ENCODE measurements at regions not wholly inside any gene's neighbourhood (a gene's known extent, or its start where the extent isn't known, plus 50 kb on each side); places are given as distances from the start of the nearest gene placed in this dataset.

- H3K27me3 Mint-ChIP-seq, result peaks cover 3% of the 10 kb centered on the region
- H3K27ac Mint-ChIP-seq, result no peak overlapping the region
- TF ChIP-seq CTCF (conservative IDR thresholded peaks at IDR 0.05), result no peak
- no peak for DNase-seq (ENCODE audit: extremely low spot score, unreplicated experiment)
- no peaks in the 10 kb centered on the region for H3K36me3 Mint-ChIP-seq
- H3K4me1 Mint-ChIP-seq (ENCODE audit: unreplicated experiment), result no peaks in the 10 kb centered on the region
- no peaks in the 10 kb centered on the region for H3K9me3 Mint-ChIP-seq
- H3K4me3 Mint-ChIP-seq, result no peak overlapping the region
Measured at GRCh38 chr3:40975711-40976121, 223.6 kb upstream of the CTNNB1 start.

- DNase-seq (ENCODE audit: extremely low spot score, unreplicated experiment), result no peak
- Mint-ChIP-seq H3K4me1 (ENCODE audit: unreplicated experiment) (no peaks in the 10 kb centered on the region), H3K4me3 (no peak overlapping the region), H3K9me3 (no peaks in the 10 kb centered on the region), H3K27ac (no peak overlapping the region), H3K27me3 (peaks cover 3% of the 10 kb centered on the region), H3K36me3 (no peaks in the 10 kb centered on the region)
- no peak for TF ChIP-seq CTCF (conservative IDR thresholded peaks at IDR 0.05)
Measured at GRCh38 chr3:40976241-40976640, 223.1 kb upstream of the CTNNB1 start.

GRCh38 chr3:40978442-40978841 is 220.9 kb upstream of the CTNNB1 start:
- H3K4me3 Mint-ChIP-seq, result no peak overlapping the region
- H3K36me3 Mint-ChIP-seq, result no peaks in the 10 kb centered on the region
- no peak for TF ChIP-seq CTCF (conservative IDR thresholded peaks at IDR 0.05)
- H3K27me3 Mint-ChIP-seq, result peaks cover 3% of the 10 kb centered on the region
- no peak for DNase-seq (ENCODE audit: extremely low spot score, unreplicated experiment)
- H3K27ac Mint-ChIP-seq, result no peak overlapping the region
- H3K4me1 Mint-ChIP-seq (ENCODE audit: unreplicated experiment), result no peaks in the 10 kb centered on the region
- H3K9me3 Mint-ChIP-seq, result no peaks in the 10 kb centered on the region

- Mint-ChIP-seq H3K9me3 (no peaks in the 10 kb centered on the region), H3K27me3 (peaks cover 3% of the 10 kb centered on the region), H3K27ac (no peak overlapping the region), H3K4me1 (ENCODE audit: unreplicated experiment) (no peaks in the 10 kb centered on the region), H3K4me3 (no peak overlapping the region), H3K36me3 (no peaks in the 10 kb centered on the region)
- DNase-seq (ENCODE audit: extremely low spot score, unreplicated experiment), result no peak
- no peak for TF ChIP-seq CTCF (conservative IDR thresholded peaks at IDR 0.05)
Measured at GRCh38 chr3:40979962-40980361, 219.3 kb upstream of the CTNNB1 start.

- Mint-ChIP-seq H3K4me1 (ENCODE audit: unreplicated experiment) (no peaks in the 10 kb centered on the region), H3K4me3 (no peak overlapping the region), H3K36me3 (no peaks in the 10 kb centered on the region), H3K27me3 (peaks cover 3% of the 10 kb centered on the region), H3K9me3 (no peaks in the 10 kb centered on the region), H3K27ac (no peak overlapping the region)
- TF ChIP-seq CTCF (conservative IDR thresholded peaks at IDR 0.05), result no peak
- no peak for DNase-seq (ENCODE audit: extremely low spot score, unreplicated experiment)
Measured at GRCh38 chr3:40980467-40980866, 218.8 kb upstream of the CTNNB1 start.

- no peak for TF ChIP-seq CTCF (conservative IDR thresholded peaks at IDR 0.05)
- no peaks in the 10 kb centered on the region for H3K27me3 Mint-ChIP-seq
- H3K27ac Mint-ChIP-seq, result no peak overlapping the region
- H3K9me3 Mint-ChIP-seq, result no peaks in the 10 kb centered on the region
- H3K36me3 Mint-ChIP-seq, result no peaks in the 10 kb centered on the region
- no peak for DNase-seq (ENCODE audit: extremely low spot score, unreplicated experiment)
- H3K4me3 Mint-ChIP-seq, result no peak overlapping the region
- no peaks in the 10 kb centered on the region for H3K4me1 Mint-ChIP-seq (ENCODE audit: unreplicated experiment)
Measured at GRCh38 chr3:40985195-40985594, 214.1 kb upstream of the CTNNB1 start.

Data from type B pancreatic cell (in vitro differentiated cells).